ENCODE measurements at regions not wholly inside any gene's neighbourhood (a gene's known extent, or its start where the extent isn't known, plus 50 kb on each side); places are given as distances from the start of the nearest gene placed in this dataset.

DNA sequence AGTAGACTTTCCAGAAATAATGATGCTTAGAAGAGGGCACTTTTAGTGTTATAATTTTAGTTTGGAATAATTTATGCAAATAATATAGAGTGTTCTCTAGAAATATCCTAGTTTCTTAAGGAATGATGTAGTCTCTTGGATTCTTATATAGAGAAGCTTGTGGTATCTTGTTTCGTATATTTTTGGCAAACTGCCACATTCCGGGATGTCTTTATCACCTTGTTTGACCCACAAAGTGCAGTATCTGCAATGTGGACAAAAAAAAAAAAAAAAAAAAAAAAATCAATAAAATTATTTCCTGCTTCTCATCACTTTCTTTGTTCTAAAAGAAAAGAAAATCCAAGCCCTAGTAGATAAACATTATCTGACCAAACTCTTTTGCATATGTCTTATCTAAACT, 1577.7 kb upstream of the TENM3 start (continued):
- TF ChIP-seq, protein P1, sequence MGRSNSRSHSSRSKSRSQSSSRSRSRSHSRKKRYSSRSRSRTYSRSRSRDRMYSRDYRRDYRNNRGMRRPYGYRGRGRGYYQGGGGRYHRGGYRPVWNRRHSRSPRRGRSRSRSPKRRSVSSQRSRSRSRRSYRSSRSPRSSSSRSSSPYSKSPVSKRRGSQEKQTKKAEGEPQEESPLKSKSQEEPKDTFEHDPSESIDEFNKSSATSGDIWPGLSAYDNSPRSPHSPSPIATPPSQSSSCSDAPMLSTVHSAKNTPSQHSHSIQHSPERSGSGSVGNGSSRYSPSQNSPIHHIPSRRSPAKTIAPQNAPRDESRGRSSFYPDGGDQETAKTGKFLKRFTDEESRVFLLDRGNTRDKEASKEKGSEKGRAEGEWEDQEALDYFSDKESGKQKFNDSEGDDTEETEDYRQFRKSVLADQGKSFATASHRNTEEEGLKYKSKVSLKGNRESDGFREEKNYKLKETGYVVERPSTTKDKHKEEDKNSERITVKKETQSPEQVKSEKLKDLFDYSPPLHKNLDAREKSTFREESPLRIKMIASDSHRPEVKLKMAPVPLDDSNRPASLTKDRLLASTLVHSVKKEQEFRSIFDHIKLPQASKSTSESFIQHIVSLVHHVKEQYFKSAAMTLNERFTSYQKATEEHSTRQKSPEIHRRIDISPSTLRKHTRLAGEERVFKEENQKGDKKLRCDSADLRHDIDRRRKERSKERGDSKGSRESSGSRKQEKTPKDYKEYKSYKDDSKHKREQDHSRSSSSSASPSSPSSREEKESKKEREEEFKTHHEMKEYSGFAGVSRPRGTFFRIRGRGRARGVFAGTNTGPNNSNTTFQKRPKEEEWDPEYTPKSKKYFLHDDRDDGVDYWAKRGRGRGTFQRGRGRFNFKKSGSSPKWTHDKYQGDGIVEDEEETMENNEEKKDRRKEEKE (IDR thresholded peaks at IDR 0.05), result no peak

DNA sequence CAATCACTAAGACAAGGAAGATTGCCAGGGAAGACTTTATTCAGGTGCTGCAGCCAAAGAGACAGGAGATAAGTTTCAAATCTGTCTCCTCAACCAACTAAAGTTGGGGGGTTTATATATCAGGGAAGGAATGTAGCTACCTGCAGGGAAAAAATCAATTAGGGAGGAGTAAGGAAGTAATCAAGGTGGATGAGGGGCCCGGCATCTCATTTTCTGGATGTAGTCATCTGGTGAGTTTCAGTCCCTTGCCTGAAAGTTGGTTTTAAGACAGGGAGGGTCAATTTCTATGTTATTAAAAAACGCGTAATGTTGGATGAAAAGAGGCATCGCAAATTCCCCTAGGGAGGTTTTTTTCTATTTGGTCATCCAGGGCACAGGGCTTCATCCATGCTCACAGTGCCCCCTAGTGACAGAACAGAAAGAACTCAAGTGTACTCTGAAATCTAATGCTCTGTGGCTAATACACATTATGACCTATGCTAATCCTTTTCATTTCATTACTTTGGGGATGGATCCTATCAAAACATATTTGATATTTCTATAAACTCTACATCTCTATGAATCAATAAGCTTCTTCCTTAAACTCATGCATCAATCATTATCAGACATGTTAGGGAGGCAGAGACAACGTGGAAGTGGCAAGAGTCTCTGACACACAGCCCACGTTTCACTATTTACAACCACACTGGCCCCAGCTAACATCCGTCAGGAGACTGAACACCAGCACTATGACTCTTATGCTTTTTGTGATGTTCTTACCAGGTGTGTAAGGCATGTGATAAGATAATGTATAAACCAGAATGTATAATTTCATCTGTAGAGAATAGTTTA, 1577.0 kb upstream of the TENM3 start:
- intact Hi-C loops (cut with micrococcal nuclease; ENCODE audit: unreplicated experiment) (loop anchor here (2.0 to 10.0 kb wide), 4 partner anchors 179 to 859 kb away; no protein-coding TSS in a partner anchor), in situ Hi-C loops (cut with MboI) (loop anchor here (10.0 kb wide), 1 partner anchor 801 kb away; no protein-coding TSS in a partner anchor)
- no peaks in the 10 kb centered on the region for H3K79me2 ChIP-seq (ENCODE audit: control insufficient read depth, insufficient read depth, low read length)
- ChIA-PET SMC1A (ENCODE audit: uncharacterized antibody, unreplicated experiment) (interaction anchor here (1.1 to 1.7 kb wide), 4 partner anchors 9 to 216 kb away, joined by 3 to 7 read pairs (median 5); no protein-coding TSS in a partner anchor), POLR2A (no interaction called here), CTCF (interaction anchor here (0.6 to 4.0 kb wide), 22 partner anchors 9 to 803 kb away, joined by 3 to 52 read pairs (median 5); no protein-coding TSS in a partner anchor), RAD21 (ENCODE audit: unreplicated experiment) (interaction anchor here (1.0 to 2.1 kb wide), 4 partner anchors 30 to 287 kb away, joined by 3 to 7 read pairs (median 4); no protein-coding TSS in a partner anchor)
- 23% methylated on average over 7 of the region's 7 CpGs for WGBS (ENCODE audit: insufficient coverage, insufficient replicate concordance, low lambda C conversion rate, missing lambda C conversion rate)
- no peaks in the 10 kb centered on the region for H3K9me3 ChIP-seq (replicated peaks; ENCODE audit: control insufficient read depth, insufficient read depth, low read length)
- no peak overlapping the region for H2AFZ ChIP-seq (ENCODE audit: control insufficient read depth, low read depth, low read length)
- no peak overlapping the region for H3K4me3 ChIP-seq
- H3K4me2 ChIP-seq (ENCODE audit: control insufficient read depth, insufficient read depth), result no peak overlapping the region
- H3K4me1 ChIP-seq (ENCODE audit: control insufficient read depth, insufficient read depth, low read length), result no peaks in the 10 kb centered on the region
- no peak overlapping the region for H3K9ac ChIP-seq (ENCODE audit: control insufficient read depth, insufficient read depth, low read length)
- no peak overlapping the region for H3K27ac ChIP-seq (ENCODE audit: control insufficient read depth, insufficient read depth)
- ATAC-seq (peak; percentile 94), DNase-seq (ENCODE audit: low read depth, low spot score) (no peak), FAIRE-seq (peak; percentile 64)
- no peaks in the 10 kb centered on the region for H3K36me3 ChIP-seq (ENCODE audit: control insufficient read depth in 2 of 2, insufficient read depth in 2 of 2, low read length in 1 of 2)
- H3K27me3 ChIP-seq (replicated peaks in 1 of 2; ENCODE audit: control insufficient read depth in 2 of 2, insufficient read depth in 2 of 2, low read length in 1 of 2), result no peaks in the 10 kb centered on the region
- no peaks in the 10 kb centered on the region for H4K20me1 ChIP-seq (ENCODE audit: control insufficient read depth, insufficient read depth)
- no TSS peak for BruUV-seq (replicated peaks)
- TF ChIP-seq YY1 (IDR thresholded peaks at IDR 0.05; ENCODE audit: low read depth, low read length) (0 out of 2 replicates have a peak, but pooled peaks have one; percentile 41), RB1 (IDR thresholded peaks at IDR 0.05; ENCODE audit: borderline replicate concordance) (no peak), ZNF384 (IDR thresholded peaks at IDR 0.05; ENCODE audit: borderline replicate concordance, low read depth, low read length) (peak; percentile 63; the same call in 1 of the 2 replicates), PML (IDR thresholded peaks at IDR 0.05; ENCODE audit: low read length) (no peak), MEF2B (IDR thresholded peaks at IDR 0.05; ENCODE audit: partially characterized antibody, poor library complexity, severe bottlenecking) (peak; percentile 45), ZNF274 (IDR thresholded peaks at IDR 0.05; ENCODE audit: insufficient read depth, insufficient read length) (no peak), RAD21 (IDR thresholded peaks at IDR 0.05; ENCODE audit: insufficient read depth, low read depth, low read length) (peak; percentile 61), SMC3 (IDR thresholded peaks at IDR 0.05; ENCODE audit: borderline replicate concordance, low read length) (peak; percentile 57), POLR2A (IDR thresholded peaks at IDR 0.05; ENCODE audit: low read depth, low read length) (no peak)
- TF ChIP-seq, protein P2, sequence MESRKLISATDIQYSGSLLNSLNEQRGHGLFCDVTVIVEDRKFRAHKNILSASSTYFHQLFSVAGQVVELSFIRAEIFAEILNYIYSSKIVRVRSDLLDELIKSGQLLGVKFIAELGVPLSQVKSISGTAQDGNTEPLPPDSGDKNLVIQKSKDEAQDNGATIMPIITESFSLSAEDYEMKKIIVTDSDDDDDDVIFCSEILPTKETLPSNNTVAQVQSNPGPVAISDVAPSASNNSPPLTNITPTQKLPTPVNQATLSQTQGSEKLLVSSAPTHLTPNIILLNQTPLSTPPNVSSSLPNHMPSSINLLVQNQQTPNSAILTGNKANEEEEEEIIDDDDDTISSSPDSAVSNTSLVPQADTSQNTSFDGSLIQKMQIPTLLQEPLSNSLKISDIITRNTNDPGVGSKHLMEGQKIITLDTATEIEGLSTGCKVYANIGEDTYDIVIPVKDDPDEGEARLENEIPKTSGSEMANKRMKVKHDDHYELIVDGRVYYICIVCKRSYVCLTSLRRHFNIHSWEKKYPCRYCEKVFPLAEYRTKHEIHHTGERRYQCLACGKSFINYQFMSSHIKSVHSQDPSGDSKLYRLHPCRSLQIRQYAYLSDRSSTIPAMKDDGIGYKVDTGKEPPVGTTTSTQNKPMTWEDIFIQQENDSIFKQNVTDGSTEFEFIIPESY (IDR thresholded peaks at IDR 0.05), result no peak
- TF ChIP-seq, protein P3, sequence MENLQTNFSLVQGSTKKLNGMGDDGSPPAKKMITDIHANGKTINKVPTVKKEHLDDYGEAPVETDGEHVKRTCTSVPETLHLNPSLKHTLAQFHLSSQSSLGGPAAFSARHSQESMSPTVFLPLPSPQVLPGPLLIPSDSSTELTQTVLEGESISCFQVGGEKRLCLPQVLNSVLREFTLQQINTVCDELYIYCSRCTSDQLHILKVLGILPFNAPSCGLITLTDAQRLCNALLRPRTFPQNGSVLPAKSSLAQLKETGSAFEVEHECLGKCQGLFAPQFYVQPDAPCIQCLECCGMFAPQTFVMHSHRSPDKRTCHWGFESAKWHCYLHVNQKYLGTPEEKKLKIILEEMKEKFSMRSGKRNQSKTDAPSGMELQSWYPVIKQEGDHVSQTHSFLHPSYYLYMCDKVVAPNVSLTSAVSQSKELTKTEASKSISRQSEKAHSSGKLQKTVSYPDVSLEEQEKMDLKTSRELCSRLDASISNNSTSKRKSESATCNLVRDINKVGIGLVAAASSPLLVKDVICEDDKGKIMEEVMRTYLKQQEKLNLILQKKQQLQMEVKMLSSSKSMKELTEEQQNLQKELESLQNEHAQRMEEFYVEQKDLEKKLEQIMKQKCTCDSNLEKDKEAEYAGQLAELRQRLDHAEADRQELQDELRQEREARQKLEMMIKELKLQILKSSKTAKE (IDR thresholded peaks at IDR 0.05; ENCODE audit: low read depth, poor library complexity, severe bottlenecking), result no peak
- TF ChIP-seq, protein P4, sequence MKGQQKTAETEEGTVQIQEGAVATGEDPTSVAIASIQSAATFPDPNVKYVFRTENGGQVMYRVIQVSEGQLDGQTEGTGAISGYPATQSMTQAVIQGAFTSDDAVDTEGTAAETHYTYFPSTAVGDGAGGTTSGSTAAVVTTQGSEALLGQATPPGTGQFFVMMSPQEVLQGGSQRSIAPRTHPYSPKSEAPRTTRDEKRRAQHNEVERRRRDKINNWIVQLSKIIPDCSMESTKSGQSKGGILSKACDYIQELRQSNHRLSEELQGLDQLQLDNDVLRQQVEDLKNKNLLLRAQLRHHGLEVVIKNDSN (IDR thresholded peaks at IDR 0.05; ENCODE audit: borderline replicate concordance, extremely low read length, insufficient read depth, low read depth, low read length), result no peak

All from GM12878 (cell line).